COR-L47 (cell line): ENCODE measurements at regions not wholly inside any gene's neighbourhood (a gene's known extent, or its start where the extent isn't known, plus 50 kb on each side); places are given as distances from the start of the nearest gene placed in this dataset.

ENCODE experiments used
- DNase-seq: peaks from one replicate; lab custom pipeline; 2025; lab: John Stamatoyannopoulos, UW

DNA sequence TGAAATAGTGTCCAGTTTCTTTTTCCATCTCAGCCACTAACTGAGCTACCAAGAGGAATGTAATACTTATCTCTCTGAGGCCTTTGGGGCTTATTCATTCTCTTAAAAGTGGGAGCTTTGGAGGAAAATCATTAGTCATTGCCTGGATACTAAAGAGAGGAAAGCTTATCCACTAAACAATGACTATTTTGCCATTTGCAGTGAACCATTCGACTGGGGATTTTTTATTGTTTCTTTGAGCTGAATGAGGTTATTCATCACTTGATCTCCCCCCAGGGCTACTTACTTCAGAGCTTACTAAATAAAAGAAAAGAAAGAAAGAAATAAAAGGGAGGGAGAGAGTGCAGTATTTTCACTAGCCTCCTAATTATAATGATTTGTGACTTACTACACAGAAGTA, 1329.5 kb upstream of the TENM3 start:
- DNase-seq = no peak

GRCh38 chr4:180923486-180923885, 1319.7 kb upstream of the TENM3 start:
- DNase-seq = no peak

DNA sequence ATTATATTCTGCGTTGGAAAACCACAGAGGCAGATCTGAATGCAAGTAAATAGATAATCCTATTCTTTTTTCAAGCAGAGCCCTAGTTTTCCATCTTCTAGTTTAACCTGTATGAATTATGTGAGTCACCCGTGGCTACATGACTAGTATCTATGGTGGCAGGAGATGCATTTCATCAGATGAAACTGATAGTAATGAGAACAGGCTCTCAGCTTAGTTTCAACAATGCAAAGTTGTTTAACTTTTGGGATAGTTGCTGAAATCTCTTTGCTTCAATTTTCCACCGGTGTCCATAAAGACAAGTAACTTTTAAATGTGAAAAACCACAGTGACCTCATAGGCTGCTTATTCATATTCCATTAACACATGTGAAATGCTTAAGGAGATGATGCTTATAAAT, 1317.4 kb upstream of the TENM3 start:
- DNase-seq = no peak

- no peak for DNase-seq
Observed at GRCh38 chr4:180926277-180926676, 1316.9 kb upstream of the TENM3 start.

DNA sequence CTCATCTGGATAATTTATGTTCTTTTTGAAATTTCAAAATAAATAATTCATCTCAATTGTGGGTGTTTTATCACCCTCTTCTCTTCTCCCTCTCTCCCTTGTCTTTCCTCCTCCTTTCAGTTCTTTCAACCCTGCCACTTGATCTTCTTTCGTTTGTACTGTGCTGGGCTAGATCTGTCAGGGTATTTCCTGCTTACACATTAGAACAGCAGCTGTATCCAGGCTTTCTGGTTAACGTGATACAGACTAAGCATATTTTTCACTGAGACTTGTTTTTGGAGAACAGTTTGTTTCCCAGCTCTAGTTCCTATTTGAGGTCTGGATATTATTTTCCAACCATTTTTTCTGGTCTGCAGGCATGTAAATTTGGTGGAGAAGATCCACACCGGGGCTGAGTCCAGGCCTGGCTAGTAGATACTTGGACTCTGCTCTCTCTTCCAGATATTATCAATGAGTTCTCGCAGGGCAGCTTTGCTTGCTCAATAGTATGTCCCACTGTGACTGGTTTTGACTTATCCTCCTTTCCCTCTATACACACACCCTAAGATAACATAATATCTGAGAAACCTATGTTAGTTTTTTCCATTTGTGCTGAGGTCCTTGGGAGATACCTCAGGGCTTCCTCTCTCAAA, 1310.7 kb upstream of the TENM3 start:
- no peak for DNase-seq

GRCh38 chr4:180937083-180937482, 1306.1 kb upstream of the TENM3 start:
- no peak for DNase-seq

- no peak for DNase-seq
Observed at GRCh38 chr4:180940680-180941079, 1302.5 kb upstream of the TENM3 start.

DNA sequence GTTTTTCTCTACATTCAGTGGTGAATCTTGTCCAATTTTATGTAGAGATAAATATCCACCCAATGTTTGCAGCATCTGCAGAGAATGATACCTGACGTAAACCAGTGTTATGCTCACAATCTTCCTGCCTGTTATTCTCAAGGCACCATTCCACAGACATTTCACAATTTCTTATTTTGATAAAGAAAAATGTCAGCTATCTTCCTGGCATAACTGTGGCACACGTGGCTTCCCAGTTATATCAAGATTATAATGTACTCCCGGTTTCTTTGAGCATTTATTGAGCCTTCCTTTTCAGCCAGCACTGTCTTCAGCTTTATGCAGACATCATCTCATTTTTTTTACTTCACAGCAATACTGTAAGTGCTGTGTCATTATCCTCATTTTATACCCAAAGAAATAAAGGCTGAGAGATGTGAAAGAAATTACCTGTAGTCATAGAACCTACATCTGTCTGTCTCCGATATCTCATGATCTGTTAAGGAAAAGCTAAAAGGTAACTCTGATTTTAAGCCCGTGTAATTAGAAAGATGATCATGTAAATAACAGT, 1300.8 kb upstream of the TENM3 start:
- no peak for DNase-seq

DNA sequence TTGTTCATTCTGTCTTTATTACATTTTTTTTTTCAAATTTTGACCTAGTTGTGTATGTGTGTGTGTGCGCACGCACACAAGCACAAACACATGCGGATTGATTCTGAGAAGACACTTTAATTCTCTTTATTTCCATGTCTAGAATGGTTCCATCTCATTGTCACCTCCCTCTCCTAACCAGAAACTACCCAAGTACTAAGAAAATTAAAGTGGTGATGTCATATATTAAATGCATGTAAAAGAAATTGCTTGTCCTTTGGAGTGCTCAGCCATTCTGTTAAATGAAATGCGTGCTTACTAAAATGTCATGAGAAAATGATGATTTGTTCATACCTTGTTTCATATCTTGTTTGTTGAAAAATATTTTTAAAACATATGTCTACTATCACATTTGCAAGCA, 1297.0 kb upstream of the TENM3 start:
- DNase-seq = no peak

GRCh38 chr4:180947425-180947824, 1295.8 kb upstream of the TENM3 start:
- peak; percentile 40 for DNase-seq

DNA sequence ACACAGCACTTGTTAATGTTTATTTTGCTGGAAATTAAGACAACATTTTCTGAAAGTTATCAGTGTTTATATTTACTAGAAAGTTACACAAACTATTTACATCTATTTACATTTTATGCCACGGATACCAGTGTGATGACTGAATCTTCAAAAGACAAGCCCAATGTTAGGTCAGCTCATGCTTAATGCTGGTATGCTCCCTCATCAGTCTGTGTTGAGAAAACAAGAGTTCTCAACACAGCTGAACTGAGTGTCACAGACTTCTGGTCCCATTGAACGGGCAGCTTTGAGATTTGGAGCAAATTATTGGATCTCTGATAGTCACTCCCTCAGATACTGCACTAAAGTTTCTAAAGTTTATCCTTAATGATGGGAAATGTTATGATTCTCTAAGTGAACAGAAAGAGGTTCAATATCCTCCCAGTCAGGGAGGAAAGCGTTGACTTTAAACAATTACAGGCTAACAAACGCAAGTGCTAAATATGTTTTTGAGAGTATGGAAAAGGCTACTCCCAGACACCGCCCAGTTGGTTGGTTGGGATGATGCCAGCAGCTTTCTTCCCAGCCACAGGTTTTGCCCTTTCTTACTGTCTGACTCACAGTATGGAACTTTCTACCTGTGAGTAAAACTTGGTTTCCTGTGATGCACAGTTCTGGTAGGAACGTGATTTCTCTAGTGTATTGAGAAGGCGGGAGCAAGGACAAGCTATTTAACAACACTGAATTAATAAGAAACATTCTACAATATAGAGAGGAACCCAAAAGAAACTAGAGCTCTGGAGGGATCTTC, 1293.6 kb upstream of the TENM3 start:
- no peak for DNase-seq

DNA sequence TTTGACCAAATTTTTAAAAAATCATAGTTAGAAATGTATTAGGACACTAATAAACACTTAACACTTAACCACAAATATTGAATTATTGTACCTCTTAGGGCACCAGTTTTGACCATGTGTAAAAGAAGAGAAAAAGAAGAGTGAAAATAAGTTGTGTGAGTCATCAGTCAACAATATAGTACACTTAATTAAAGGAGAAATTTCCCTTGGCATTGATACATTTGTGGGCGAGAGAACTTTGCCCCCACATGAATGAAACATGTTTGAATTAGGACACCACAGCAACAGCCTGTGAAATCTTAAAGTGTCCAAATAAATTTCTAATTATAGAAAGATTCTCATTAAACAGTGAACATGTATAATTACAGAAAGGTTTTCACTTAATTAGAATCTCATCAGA, 1292.8 kb upstream of the TENM3 start:
- no peak for DNase-seq

GRCh38 chr4:180951312-180951711, 1291.9 kb upstream of the TENM3 start:
- no peak for DNase-seq

DNA sequence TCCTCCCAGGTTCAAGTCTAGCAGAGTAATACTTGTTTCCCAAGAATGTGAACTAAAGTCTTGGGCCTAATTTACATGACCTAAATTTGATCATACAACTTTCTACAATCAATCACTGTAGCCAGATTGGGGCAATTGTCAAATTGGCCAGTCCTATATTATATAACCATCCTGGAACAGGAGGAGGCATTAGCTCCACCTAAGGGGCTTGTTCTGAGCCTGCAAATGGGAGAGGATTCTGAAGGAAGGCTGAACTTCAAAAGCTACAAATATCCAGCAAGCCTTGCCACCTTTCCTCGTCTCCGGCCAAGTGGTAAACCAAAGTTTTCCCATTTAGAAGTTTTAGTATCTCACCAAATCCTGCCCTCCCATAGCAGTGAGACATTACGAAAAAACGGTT, 1289.6 kb upstream of the TENM3 start:
- DNase-seq = no peak

GRCh38 chr4:180960743-180961401, 1282.3 kb upstream of the TENM3 start:
- peak; percentile 59 for DNase-seq

DNA sequence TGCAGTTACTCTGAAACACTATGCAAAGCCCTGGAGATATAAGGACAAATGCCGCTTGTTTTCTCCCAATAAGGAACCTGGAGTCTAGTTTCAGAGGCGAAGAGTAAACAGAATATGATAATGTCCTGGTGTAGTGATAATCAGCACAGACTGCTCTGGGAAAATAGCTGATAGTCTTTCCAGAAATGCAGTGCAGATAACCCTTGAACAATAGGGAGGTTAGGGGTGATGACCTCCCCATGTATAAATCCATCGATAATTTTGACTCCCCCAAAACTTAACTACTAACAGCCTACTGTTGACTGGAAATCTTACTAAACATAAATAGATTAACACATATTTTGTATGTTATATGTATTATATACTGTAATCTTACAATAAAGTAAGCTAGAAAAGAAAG, 1280.9 kb upstream of the TENM3 start:
- DNase-seq = no peak

- DNase-seq = no peak
Observed at GRCh38 chr4:180966312-180966711, 1276.9 kb upstream of the TENM3 start.

GRCh38 chr4:180967936-180968335, 1275.3 kb upstream of the TENM3 start:
- DNase-seq = no peak

DNA sequence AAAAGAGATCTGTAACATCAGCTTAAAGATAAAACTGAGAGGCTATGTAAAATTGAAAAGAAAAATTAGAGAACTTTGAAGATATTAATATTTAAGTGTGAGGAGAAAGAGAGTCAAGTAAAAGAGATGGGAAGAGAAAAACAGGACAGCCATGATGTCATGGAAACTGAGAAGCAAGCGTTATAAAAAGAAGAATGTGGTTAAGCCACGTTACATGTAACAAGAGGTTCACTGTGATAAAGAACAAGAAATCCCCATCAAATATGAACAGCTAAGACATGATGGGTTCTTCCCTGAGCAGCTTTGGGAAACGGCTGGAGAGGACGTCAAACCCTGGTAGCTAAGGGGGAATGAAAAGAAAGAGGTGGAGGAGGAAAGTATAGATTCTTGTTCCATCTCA, 1269.3 kb upstream of the TENM3 start:
- DNase-seq = no peak

- no peak for DNase-seq
Observed at GRCh38 chr4:180990931-180991330, 1252.3 kb upstream of the TENM3 start.

DNA sequence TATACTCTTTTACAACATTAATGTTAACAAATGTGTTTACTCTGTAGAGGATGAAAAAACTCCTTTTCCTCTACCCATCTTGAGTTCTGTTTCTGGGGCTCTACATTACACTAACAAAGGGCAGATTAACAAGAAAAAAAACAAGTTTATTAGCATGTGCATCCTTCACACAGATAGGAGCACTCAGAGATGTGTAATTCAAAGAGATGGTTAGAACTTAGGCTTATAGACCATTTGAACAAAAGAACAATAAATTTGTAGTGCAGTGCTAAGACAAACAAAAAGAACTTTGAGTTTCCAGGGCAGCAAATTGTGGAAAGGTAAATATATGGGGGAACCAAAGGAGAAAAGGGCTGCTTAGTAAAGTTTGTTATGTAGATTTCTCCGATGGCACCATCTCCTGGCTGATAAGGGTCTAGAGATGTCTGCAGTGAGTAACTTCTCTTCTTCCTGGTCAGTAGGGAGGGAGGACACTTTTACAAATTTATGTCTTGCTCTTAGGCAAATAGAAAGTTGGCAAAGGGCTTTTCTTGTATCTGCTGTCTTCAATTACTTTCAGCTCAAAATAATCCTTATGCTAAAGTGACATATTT, 1249.9 kb upstream of the TENM3 start:
- DNase-seq = no peak

DNA sequence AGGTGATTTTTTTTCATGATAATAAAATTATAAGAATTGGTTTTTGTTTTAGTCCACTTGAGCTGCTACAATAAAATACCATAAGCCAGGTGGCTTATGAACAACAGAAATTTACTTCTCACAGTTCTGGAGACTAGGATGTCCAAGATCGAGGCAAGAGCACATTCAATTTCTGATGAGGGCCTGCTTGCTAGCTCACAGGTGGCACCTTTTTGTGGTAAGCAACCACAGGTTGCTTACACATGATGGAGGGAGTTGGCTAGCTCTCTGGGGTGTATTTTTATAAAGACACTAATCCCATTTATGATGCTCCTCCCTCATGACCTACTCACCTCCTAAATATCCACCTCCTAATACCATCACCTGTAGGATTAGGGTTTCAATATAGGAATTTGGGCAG, 1248.5 kb upstream of the TENM3 start:
- no peak for DNase-seq

- DNase-seq = peak; percentile 21
Observed at GRCh38 chr4:180999217-180999616, 1244.0 kb upstream of the TENM3 start.
